T-helper 1 cell treated with Interleukin-12 subunit alpha and Interleukin-12 subunit beta and Interleukin-4 antibody, amounts not matched to agents 30 μg/mL and 1 μg/mL, for 36 hours (primary cell): ENCODE measurements at regions not wholly inside any gene's neighbourhood (a gene's known extent, or its start where the extent isn't known, plus 50 kb on each side); places are given as distances from the start of the nearest gene placed in this dataset.
"Not testable (repeated sequence)": the region's sequence is repeated elsewhere in the genome, so short reads cannot be mapped to it uniquely, and the experiment has no call there.

Experiments
- H3K27ac Mint-ChIP-seq: one replicate; pipeline ENCODE4 v1.8.0; 2021; ENCODE audit warnings: mild to moderate bottlenecking, mixed read lengths
- H3K27me3 Mint-ChIP-seq: one replicate; pipeline ENCODE4 v1.8.0; 2021; ENCODE audit warnings: low read depth, mixed read lengths
- H3K36me3 Mint-ChIP-seq: one replicate; pipeline ENCODE4 v1.8.0; 2021; ENCODE audit warnings: low read depth, mixed read lengths
- H3K4me1 Mint-ChIP-seq: one replicate; pipeline ENCODE4 v1.8.0; 2021; ENCODE audit warnings: low read depth, mixed read lengths
- H3K4me3 Mint-ChIP-seq: one replicate; pipeline ENCODE4 v1.8.0; 2021; ENCODE audit warnings: mild to moderate bottlenecking, moderate library complexity, mixed read lengths
- H3K9me3 Mint-ChIP-seq: one replicate; pipeline ENCODE4 v1.8.0; 2021; ENCODE audit warnings: mixed read lengths

DNA sequence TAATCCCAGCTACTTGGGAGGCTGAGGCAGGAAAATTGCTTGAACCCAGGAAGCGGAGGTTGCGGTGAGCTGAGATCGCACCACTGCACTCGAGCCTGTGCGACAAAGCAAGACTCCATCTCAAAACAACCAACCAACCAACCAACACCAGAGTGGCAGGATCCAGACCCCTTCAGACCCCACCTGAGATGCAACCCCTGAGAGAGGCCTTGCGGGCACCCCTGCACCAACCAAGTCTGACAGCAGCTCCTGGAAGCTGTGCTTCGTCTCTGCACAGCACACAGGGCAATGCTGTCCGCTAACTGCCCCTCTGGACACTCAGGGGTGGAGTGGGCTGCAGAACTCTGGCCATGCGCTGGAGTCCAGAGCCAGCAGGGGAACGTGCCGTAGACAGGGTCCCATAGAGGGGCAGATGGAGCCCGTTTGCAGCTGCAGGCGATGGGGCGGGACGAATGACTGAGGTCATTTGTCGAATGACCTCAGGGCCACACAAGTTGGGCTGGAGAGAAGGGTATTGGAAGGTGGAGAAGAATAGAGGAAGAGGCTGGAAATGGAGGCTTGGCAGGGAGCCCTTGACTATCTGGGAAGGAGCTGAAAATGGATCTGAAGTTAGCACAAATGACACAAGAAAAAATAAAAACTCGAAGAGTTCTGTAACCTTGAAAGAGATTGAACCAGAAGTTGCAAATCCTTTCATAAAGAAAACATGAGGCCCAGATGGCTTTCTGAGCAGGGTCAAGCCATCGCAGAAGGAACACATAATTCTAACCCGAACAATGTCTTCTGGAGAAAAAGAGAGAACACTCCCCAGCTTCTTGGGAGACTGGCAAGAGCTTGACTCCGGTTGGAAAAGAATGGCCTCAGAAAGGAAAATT lies 199.7 kb downstream of the CTTN start:
- Mint-ChIP-seq H3K36me3 (no peaks in the 10 kb centered on the region), H3K4me1 (no peaks in the 10 kb centered on the region), H3K27me3 (peaks cover 11% of the 10 kb centered on the region), H3K27ac (no peak overlapping the region), H3K9me3 (no peaks in the 10 kb centered on the region), H3K4me3 (no peak overlapping the region)

DNA sequence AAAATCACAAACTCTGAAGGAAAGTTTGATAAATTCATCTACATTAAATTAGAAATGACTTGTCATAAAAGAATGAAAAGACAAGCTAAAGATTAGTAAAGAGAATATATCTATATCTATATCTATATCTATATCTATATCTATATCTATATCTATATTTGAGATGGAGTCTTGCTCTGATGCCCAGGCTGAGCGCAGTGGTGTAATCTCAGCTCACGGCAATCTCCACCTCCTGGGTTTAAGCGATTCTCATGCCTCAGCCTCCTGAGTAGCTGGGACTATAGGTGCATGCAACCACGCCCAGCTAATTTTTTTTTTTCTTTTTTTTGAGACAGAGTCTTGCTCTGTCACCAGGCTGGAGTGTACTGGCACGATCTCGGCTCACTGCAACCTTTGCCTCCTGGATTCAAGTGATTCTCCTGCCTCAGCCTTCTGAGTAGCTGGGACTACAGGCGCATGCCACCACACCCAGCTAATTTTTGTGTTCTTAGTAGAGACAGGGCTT lies 202.6 kb downstream of the CTTN start:
- H3K36me3 Mint-ChIP-seq, H3K4me3 Mint-ChIP-seq, H3K4me1 Mint-ChIP-seq, H3K9me3 Mint-ChIP-seq, H3K27ac Mint-ChIP-seq, H3K27me3 Mint-ChIP-seq: not testable (repeated sequence)

DNA sequence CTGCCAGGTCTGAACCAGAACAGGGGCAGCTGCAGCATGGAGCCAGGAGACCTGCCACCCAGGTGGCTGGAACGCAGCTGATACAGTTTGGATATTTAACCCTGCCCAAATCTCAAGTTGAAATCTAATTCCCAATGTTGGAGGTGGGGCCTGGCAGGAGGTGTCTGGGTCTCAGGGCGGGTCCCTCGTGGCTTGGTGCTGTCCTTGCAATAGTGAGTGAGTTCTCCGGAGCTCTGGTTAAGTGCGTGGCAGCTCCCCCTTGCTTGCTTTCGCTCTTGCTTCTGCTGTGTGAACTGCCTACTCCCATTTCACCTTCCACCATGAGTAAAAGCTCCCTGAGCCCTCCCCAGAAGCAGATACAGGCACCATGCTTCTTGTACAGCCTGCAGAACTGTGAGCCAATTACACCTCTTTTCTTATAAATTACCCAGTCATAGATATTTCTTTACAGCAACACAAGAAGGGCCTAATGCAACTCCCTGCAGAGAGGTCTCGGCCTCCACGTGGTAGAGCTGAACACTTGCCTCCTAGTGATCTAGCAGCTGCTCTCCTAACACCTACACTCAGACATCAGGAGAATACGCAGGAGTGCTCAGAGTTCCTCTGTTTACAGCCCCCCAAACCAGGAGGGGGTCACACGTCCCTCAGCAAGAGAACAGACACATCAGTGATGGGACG lies 203.7 kb downstream of the CTTN start:
- no peak overlapping the region for H3K27ac Mint-ChIP-seq
- no peak overlapping the region for H3K4me3 Mint-ChIP-seq
- no peaks in the 10 kb centered on the region for H3K36me3 Mint-ChIP-seq
- H3K9me3 Mint-ChIP-seq, result no peaks in the 10 kb centered on the region
- H3K27me3 Mint-ChIP-seq, result peaks cover 8% of the 10 kb centered on the region
- no peaks in the 10 kb centered on the region for H3K4me1 Mint-ChIP-seq

DNA sequence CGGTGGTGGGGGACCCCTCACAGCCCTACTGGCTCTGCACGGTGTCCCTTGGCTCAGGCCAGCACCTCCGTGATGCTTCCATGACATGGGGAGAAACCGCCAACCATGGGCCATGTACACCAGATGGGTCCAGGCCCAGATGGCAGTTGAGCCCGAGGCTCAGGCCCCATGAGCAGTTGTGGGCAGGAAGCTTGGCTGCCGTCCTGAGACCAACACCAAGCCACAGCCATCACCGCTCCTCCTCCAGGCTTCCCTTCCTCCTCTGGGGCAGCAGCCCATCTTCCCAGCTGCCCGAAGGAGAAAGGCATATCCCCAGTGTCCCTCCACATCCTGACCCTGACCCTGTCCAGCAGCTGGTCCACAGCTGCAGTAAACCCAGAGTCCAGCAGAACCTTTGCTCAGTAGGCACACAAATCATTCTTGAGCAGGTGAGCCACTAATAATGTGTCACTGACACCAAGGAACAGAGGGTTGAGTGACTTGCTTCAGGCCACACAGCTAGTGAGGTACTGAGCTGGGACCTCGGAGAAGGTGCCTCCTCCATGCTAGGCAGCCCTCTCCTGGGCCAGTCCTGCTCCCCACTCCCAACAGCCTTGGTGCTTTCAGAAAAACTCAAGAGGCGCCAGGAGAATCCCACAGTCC lies 204.9 kb downstream of the CTTN start:
- Mint-ChIP-seq H3K4me3 (no peak overlapping the region), H3K9me3 (no peaks in the 10 kb centered on the region), H3K4me1 (no peaks in the 10 kb centered on the region), H3K27me3 (peaks cover 4% of the 10 kb centered on the region), H3K36me3 (no peaks in the 10 kb centered on the region), H3K27ac (no peak overlapping the region)

DNA sequence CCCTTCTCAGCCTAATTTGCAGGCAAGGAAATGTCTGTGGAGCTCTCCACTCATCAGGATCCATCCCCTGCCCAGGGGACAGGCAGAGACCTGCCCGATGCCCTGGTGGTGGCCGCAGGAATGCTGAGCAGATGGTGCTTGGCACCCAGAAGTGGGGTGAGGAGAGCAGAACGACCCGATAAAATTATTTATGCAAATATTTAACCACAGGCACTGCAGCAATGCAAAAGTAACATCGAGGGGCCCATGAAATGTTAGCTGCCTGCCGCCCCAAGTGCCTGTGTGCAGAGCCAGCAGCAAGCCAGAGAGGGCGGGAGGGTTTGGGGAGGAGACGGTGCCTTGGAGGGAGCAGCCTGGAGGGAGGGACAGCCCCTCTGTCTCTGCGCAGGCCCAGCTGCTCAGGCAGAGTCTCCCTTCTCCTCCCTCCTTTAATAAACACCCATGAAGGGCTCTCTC lies 205.5 kb downstream of the CTTN start:
- H3K27me3 Mint-ChIP-seq, result no peaks in the 10 kb centered on the region
- no peaks in the 10 kb centered on the region for H3K9me3 Mint-ChIP-seq
- no peak overlapping the region for H3K4me3 Mint-ChIP-seq
- H3K4me1 Mint-ChIP-seq, result no peaks in the 10 kb centered on the region
- no peaks in the 10 kb centered on the region for H3K36me3 Mint-ChIP-seq
- no peak overlapping the region for H3K27ac Mint-ChIP-seq

DNA sequence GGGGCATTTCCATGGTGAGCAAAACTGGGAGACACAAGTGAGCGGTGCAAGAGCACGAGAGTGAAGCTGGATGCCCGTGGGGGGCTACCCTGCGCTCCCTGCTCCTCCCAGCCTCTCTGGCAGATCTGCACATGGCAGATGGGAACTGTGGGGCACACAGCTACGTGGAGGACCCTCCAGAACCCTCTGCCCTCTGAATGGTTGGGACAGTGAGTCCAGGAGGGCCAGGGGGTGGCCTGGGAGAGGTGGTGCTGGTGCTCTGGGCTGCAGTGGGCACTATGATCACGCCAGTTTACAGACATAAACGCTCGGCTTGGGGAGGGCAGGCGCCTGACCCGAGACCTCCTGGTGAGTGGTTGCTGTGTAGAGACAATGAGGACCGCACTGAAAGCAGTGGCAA lies 205.9 kb downstream of the CTTN start:
- no peaks in the 10 kb centered on the region for H3K9me3 Mint-ChIP-seq
- H3K4me3 Mint-ChIP-seq, result no peak overlapping the region
- no peak overlapping the region for H3K27ac Mint-ChIP-seq
- no peaks in the 10 kb centered on the region for H3K36me3 Mint-ChIP-seq
- H3K4me1 Mint-ChIP-seq, result no peaks in the 10 kb centered on the region
- H3K27me3 Mint-ChIP-seq, result no peaks in the 10 kb centered on the region

DNA sequence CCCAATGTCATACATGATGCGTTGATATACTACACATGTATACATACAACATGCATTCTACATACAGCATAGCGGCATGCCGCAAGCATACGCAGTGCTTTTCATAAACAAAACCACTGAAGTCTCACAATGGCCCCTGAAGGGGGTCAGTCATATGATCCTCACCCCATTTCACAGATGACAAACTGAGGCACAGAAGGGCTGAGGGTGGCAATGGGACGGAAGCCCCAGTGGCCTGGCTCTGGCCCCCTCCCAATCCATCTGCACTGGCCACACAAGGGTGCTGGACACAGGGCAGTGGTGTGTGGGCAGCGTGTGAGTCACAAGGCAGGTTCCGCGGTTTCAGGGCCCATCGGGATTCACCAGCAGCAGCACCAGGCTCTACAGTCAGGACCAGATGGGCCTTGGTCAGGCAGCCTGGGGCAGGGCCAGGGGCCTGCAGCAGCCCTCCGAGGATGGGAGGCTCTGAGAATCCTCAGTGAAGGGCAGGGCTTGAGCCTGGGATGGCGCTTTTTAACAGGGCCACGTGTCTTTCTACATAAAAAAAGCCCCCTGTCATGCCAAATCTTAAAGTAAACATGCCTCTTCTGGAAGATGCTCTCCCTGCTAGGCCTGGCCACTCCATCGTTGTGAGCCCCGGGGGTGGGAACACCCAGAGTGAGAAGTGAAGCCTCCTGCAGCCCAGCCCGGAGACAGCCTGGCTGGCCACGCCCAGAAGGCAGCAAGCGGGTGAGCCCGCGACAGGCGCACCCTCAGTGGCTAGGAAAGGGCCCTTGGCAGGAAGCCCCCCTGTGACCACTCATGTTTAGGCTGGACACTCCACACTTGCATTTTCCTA lies 206.5 kb downstream of the CTTN start:
- Mint-ChIP-seq H3K36me3 (no peaks in the 10 kb centered on the region), H3K27ac (no peak overlapping the region), H3K9me3 (no peaks in the 10 kb centered on the region), H3K4me1 (no peaks in the 10 kb centered on the region), H3K27me3 (no peaks in the 10 kb centered on the region), H3K4me3 (no peak overlapping the region)

DNA sequence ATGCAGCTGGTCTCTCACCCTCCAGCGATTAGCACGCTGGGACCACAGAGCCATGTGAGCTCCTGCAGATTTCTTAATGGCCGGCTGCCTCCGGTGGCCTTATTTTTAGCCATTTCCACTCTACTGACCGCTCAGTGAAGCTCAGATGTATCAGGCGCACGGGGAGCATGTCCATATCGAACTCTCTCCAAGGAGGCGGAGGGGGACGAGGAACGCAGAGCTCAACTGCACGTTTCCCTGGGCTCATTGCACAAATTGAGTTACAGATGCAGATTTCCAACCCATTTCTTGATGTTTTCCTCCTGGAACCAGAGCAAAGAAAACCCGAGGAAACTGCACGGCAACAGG lies 207.1 kb downstream of the CTTN start:
- Mint-ChIP-seq H3K4me1 (no peaks in the 10 kb centered on the region), H3K27me3 (no peaks in the 10 kb centered on the region), H3K36me3 (no peaks in the 10 kb centered on the region), H3K9me3 (no peaks in the 10 kb centered on the region), H3K4me3 (no peak overlapping the region), H3K27ac (no peak overlapping the region)

DNA sequence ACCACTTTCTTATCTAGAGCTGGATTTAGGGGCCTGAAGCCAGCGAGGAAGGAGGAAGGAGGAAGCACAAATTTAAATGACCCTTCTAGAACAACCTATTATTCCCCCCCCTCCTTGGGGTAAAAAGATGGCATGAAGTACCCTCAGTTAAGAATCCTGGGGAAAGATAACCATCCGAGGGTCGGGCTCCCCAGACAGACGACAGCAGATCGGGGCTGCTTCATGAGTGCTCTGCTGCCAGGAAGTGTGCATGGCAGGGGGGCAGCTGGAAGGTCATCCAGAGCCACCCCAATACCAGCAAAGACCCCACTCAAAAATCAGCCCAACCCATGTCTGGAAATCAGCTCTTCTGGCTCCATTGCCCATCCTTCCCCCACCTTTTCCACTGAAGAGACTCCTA lies 207.5 kb downstream of the CTTN start:
- Mint-ChIP-seq H3K9me3 (no peaks in the 10 kb centered on the region), H3K36me3 (no peaks in the 10 kb centered on the region), H3K27ac (no peak overlapping the region), H3K4me3 (no peak overlapping the region), H3K27me3 (no peaks in the 10 kb centered on the region), H3K4me1 (no peaks in the 10 kb centered on the region)

DNA sequence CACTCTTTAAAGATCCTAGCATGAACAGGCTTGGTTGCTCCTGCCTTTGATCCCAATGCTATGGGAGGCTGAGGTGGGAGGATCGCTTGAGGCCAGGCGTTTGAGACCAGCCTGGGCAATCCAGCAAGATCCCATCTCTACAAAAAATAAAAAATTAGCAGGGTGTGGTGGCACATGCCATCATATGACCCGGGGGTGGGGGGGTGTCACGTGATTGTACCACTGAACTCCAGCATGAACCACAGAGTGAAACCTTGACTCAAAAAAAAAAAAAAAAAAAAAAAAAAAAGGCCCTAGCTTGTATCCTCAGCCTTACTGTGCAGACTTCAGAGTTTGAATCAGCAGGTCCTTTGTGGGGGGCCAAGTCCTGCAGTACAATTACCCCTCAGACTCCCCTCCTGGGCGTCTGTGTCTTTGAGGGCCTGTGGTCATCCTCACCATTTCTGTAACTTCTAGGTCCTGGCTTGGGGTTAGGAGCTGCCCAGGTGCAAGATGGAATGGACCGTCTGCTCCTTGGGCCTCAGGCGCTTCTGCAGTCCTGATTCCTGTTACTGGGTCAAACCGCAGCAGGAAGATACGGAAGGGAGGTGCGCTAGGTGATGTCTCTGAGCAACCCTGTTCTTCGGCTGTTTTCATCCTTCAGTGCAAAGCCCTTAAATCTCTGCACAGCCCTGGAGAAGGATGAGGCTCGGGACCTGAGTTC lies 208.1 kb downstream of the CTTN start:
- Mint-ChIP-seq H3K4me1 (no peaks in the 10 kb centered on the region), H3K27me3 (peaks cover 2% of the 10 kb centered on the region), H3K27ac (no peak overlapping the region), H3K9me3 (no peaks in the 10 kb centered on the region), H3K36me3 (no peaks in the 10 kb centered on the region), H3K4me3 (no peak overlapping the region)

DNA sequence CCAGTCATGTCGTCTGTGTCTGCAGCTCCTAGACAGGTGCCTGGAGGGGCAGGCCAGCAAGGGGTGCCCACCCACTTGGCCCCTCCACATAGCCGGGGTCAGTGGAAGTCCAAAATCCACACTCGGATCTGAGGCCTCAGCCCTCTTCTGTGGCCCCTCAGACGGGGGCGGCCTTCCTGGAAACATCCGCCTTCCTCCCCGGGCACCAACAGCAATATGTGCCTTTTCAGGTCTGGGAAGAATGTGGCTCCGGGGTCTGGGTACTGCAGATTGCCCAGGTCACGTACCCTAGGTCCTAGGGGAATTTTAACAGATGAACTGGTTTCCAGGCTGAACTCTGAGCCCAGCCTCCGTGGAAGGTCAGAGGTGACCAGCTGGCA lies 208.6 kb downstream of the CTTN start:
- H3K9me3 Mint-ChIP-seq, result no peaks in the 10 kb centered on the region
- no peak overlapping the region for H3K4me3 Mint-ChIP-seq
- no peak overlapping the region for H3K27ac Mint-ChIP-seq
- peaks cover 3% of the 10 kb centered on the region for H3K27me3 Mint-ChIP-seq
- H3K4me1 Mint-ChIP-seq, result no peaks in the 10 kb centered on the region
- no peaks in the 10 kb centered on the region for H3K36me3 Mint-ChIP-seq

DNA sequence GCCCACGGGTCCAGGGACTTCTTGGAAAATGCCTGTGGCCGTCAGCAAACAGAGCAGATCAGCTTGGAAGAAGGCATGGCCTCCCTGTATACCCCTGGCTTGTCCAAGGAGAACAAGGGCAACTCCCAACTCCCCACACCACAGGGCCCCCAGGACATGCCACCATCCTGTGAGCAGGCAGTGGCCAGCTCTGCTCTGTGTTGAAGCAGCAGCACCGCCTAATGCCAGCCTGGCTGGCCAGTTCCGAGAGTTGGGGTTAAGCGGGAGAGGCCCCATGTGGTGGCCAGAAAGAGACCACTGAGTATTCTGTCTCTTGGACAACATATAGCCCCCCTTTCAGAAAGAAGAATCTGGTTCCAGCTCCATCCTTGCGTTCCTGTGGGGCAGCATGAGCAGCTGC lies 209.2 kb downstream of the CTTN start:
- no peaks in the 10 kb centered on the region for H3K9me3 Mint-ChIP-seq
- H3K36me3 Mint-ChIP-seq, result no peaks in the 10 kb centered on the region
- peaks cover 3% of the 10 kb centered on the region for H3K27me3 Mint-ChIP-seq
- no peak overlapping the region for H3K4me3 Mint-ChIP-seq
- H3K4me1 Mint-ChIP-seq, result no peaks in the 10 kb centered on the region
- H3K27ac Mint-ChIP-seq, result no peak overlapping the region

DNA sequence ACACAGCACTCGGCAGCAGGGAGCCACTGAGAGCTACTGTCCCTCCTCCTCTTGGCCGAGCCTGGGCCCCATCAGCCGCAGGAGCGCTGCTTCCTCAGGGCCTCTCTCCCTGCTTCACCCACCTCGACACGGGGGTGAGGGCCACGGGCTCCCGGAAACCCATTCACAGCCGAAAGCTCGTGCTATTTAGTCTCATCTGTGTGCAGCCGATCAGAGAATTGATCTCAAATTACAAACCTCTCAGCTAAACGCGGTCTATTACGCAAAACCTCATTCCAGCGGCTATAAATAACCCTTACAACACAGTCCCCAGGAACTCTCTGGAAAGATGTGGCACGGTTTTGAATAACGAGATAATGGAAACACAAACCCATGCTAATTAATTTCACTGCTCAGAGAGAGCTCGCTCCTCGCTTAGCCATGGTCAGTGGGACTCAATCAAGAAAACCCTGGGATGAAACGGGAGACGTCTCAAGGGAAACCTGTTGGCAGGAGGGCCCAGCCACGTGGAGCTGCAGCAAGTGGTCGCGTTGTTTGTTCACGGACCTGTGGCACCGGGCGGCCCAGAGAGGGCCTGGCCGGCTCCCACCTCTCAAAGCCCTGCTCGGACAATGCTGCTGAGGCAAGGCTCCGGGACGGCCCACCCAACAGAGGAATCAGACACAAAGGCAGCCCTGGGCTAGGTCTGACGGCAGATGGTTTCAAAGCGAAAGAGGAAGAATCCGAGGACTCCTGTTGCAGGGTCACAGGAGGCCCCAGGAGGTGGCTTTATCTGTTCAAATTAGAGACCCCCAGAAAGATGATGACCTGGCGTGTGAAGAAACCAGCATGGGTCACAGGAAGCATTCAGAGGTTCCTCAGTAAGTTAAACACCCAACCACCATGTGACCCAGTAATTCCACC lies 210.5 kb downstream of the CTTN start:
- H3K9me3 Mint-ChIP-seq, result no peaks in the 10 kb centered on the region
- no peak overlapping the region for H3K27ac Mint-ChIP-seq
- H3K36me3 Mint-ChIP-seq, result no peaks in the 10 kb centered on the region
- no peak overlapping the region for H3K4me3 Mint-ChIP-seq
- no peaks in the 10 kb centered on the region for H3K4me1 Mint-ChIP-seq
- H3K27me3 Mint-ChIP-seq, result peaks cover 3% of the 10 kb centered on the region
